Cardiac muscle cell (in vitro differentiated cells and primary cell): ENCODE measurements at regions not wholly inside any gene's neighbourhood (a gene's known extent, or its start where the extent isn't known, plus 50 kb on each side); places are given as distances from the start of the nearest gene placed in this dataset.
A peak's percentile ranks its signal among the peaks of the same experiment; 100 is the strongest.

Source experiments
- DNase-seq, 2 donors: peaks; one replicate each; pipeline versions ENCODE4 v3.0.0 to v3.0.0-alpha.2; 2010 to 2017; ENCODE audit warnings: low read depth in 1 of 2, low spot score in 1 of 2
- H3K27ac ChIP-seq: fragments of 200-600 bp; sonication (generic); 2 replicates; pipeline ENCODE4 v1.5.1; 2016
- H3K27me3 ChIP-seq: fragments of 200-600 bp; sonication (generic); 2 replicates; pipeline ENCODE4 v1.6.0; 2016; ENCODE audit warnings: control low read depth
- H3K36me3 ChIP-seq: fragments of 200-600 bp; sonication (generic); 2 replicates; pipeline ENCODE4 v1.5.1; 2016; ENCODE audit warnings: control low read depth
- H3K4me1 ChIP-seq: fragments of 200-600 bp; sonication (generic); 2 replicates; pipeline ENCODE4 v1.8.1; 2017; ENCODE audit warnings: low read depth, mild to moderate bottlenecking, mixed run types
- H3K4me3 ChIP-seq: fragments of 200-600 bp; sonication (generic); 2 replicates; pipeline ENCODE4 v1.5.1; 2016; ENCODE audit warnings: mild to moderate bottlenecking
- H3K9me3 ChIP-seq: fragments of 200-600 bp; sonication (generic); 2 replicates; pipeline ENCODE4 v1.5.1; 2017; ENCODE audit warnings: low read depth, mild to moderate bottlenecking, control low read depth
- TF ChIP-seq, protein P1 (sequence below): IDR thresholded peaks from 2 replicates; pipeline ENCODE4 v1.5.1; 2012; ENCODE audit warnings: low read depth, mild to moderate bottlenecking, low read length

DNA sequence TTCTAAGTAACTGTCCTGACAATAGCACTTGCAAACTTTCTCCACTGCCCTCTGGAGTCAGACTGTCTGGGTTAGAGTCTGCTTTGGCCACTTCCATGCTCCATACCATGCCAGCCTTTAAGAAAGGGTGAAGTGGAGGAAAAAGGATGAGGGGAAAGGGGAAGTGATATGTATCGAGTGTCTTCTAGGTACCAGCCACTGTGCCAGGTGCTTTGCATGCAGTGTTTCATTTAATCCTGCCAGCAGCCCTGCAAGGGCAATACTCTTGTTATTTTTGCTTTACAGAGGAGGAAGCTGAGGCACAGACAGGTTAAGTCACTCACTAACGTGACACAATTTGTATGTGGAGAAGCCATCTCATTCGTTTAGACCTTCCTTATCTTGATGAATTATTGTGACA is 55.6 kb downstream of the RTL9 start:
- DNase-seq = no peak
- H3K4me3 ChIP-seq = no peak overlapping the region
- peaks cover 40% of the 10 kb centered on the region for H3K4me1 ChIP-seq
- H3K36me3 ChIP-seq = no peaks in the 10 kb centered on the region
- H3K9me3 ChIP-seq = no peaks in the 10 kb centered on the region
- H3K27ac ChIP-seq = no peak overlapping the region
- no peaks in the 10 kb centered on the region for H3K27me3 ChIP-seq
- TF ChIP-seq, protein P1, sequence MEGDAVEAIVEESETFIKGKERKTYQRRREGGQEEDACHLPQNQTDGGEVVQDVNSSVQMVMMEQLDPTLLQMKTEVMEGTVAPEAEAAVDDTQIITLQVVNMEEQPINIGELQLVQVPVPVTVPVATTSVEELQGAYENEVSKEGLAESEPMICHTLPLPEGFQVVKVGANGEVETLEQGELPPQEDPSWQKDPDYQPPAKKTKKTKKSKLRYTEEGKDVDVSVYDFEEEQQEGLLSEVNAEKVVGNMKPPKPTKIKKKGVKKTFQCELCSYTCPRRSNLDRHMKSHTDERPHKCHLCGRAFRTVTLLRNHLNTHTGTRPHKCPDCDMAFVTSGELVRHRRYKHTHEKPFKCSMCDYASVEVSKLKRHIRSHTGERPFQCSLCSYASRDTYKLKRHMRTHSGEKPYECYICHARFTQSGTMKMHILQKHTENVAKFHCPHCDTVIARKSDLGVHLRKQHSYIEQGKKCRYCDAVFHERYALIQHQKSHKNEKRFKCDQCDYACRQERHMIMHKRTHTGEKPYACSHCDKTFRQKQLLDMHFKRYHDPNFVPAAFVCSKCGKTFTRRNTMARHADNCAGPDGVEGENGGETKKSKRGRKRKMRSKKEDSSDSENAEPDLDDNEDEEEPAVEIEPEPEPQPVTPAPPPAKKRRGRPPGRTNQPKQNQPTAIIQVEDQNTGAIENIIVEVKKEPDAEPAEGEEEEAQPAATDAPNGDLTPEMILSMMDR = no peak

DNA sequence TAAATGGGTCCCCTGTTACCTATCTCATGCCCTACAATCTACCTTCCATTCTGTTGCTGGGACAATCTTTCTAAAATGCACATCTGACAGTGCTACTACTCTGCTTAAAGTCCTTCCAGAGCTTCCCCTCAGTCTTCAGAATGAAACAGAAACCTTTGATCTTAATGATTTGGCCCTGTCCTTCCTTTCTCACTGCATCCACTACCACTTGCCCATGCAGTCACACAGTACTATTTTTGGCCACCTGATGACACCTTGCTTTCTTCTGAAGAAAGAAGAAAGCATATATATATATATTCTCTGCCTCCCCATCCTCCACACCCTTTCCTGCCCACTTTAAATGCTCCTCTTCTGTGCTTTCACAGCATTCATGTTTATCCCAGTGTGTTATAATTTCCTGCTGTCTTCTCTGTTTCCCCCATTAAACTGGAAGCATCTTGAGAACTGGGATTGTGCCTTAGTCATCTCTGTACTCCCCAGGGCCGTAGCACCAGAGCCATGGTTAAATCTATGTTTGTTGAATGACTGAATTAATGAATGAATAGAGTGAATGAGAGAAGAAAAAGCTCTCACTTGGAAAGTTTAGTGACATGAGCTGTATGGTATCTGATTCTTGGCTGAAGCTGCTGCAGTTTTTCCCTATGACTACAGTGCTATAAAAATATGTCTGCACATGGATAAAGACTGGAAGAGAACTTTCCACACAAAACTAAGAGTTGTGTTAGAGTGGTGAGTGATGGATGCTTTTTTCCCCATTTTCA is 56.2 kb downstream of the RTL9 start:
- H3K27ac ChIP-seq = no peak overlapping the region
- no peaks in the 10 kb centered on the region for H3K36me3 ChIP-seq
- H3K9me3 ChIP-seq = no peaks in the 10 kb centered on the region
- TF ChIP-seq, protein P1 = no peak
- no peaks in the 10 kb centered on the region for H3K27me3 ChIP-seq
- peaks cover 34% of the 10 kb centered on the region for H3K4me1 ChIP-seq
- no peak for DNase-seq
- H3K4me3 ChIP-seq = no peak overlapping the region

DNA sequence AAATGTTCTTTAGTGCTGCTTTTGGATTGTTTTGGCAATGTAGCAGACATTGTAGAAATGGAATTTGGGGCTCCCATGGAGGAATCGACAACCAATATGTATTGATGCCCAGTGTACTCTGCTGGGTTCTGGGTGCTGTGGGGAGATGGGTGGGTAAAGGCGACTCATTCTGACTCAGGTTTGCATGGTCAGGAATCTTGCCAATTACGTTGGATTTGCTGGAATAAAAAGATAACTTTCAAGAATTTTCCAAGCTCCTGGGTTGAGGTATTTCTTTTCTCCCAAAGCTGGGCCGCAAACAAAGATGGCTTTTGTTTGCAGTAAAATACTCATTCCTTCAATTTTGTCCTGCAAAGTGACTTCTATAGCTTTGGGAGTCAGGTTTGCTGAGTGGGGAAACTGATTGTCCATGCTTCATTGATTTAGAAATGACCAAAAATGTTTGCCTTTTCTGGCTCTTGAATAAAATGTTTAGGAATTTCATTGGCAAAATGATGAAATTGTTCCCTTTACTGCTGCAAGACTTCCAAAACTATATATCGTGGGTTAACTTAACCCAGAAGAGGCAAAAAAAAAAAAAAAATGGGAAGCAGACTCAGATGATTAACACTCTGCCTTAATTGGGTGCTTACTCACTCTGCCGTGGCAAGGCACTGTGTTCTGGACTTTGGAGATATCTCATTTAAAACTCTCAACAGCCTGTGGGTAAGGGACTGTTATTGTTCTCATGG is 57.0 kb downstream of the RTL9 start:
- Histone ChIP-seq H3K27me3 (no peaks in the 10 kb centered on the region), H3K9me3 (no peaks in the 10 kb centered on the region), H3K4me3 (no peak overlapping the region), H3K4me1 (peaks cover 27% of the 10 kb centered on the region), H3K27ac (no peak overlapping the region), H3K36me3 (no peaks in the 10 kb centered on the region)
- TF ChIP-seq, protein P1 = no peak
- DNase-seq = peak in 1 of 2 donors; percentile 40

DNA sequence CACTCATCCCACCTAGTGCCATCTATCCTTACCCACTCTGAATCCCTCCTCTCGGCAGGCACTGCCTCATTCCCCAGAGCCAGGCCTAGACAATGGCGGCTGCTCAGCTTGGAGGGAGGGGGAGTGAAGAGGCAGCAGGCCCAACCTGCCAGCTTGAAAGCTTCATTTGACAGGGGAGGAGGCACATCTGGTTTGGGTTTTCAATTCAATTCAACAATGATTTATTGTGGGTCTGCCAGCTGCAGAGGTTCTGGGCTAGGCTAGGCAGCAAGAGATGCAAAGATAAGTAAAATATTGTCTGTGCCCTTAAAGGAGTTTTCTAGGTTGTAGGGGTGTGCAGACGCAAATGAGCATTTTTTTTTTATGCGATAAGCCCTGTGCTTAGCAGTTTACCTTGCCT is 58.5 kb downstream of the RTL9 start:
- H3K9me3 ChIP-seq = no peaks in the 10 kb centered on the region
- no peak overlapping the region for H3K27ac ChIP-seq
- peaks cover 19% of the 10 kb centered on the region for H3K4me1 ChIP-seq
- no peak overlapping the region for H3K4me3 ChIP-seq
- DNase-seq = no peak
- TF ChIP-seq, protein P1 = no peak
- no peaks in the 10 kb centered on the region for H3K27me3 ChIP-seq
- no peaks in the 10 kb centered on the region for H3K36me3 ChIP-seq

DNA sequence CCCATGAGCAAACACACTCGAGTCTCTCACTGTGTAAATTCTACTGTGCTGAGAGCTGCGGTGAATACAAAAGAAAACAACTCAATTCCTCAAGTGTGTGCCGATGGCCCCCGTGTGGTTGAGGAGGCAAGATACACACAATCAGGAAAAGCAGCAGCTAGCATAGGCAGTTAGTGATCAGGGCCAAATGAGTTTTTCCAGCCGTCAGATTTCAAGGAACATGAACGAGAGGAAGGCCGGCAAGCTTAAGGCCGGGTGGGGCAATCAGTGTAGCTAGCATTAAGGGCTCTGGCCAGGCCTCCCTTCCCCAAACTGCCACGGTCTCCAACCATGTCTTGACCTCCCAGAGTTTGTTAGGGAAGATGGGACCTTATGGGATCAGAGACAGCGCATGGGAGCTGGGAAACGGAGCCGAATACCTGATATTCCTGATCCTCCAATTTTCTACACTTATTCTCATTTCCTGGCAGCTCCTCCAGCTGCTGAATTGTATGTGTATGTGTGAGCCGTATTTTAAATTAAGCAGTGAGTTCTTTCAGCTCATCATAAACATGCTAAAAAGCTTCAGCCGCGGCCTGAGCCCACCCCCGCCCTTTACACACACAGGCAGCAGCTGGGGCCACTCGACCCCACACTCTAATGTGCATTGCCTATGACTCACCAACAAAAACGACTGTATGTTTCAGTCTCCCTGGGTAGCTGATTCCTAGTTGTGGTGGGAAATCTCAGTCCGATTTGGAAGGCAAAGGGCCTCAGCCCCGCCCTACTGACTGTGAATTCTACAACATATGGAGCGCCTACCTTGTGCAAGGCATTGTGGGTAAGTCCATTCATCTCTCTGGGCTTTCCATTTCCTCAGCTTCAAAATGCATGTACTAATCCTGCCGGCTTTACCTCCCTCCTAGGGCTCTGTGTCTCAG is 59.9 kb downstream of the RTL9 start:
- DNase-seq = peak; percentile 68 to 80
- no peak overlapping the region for H3K4me3 ChIP-seq

More for the DNA sequence above, 59.9 kb downstream of the RTL9 start:
- Histone ChIP-seq H3K27ac (no peak overlapping the region), H3K4me1 (peaks cover 19% of the 10 kb centered on the region), H3K27me3 (no peaks in the 10 kb centered on the region), H3K9me3 (no peaks in the 10 kb centered on the region), H3K36me3 (no peaks in the 10 kb centered on the region)
- TF ChIP-seq, protein P1 = peak; percentile 60
